ENCODE measurements at regions not wholly inside any gene's neighbourhood (a gene's known extent, or its start where the extent isn't known, plus 50 kb on each side); places are given as distances from the start of the nearest gene placed in this dataset.
"Not testable (repeated sequence)": the region's sequence is repeated elsewhere in the genome, so short reads cannot be mapped to it uniquely, and the experiment has no call there.

DNA sequence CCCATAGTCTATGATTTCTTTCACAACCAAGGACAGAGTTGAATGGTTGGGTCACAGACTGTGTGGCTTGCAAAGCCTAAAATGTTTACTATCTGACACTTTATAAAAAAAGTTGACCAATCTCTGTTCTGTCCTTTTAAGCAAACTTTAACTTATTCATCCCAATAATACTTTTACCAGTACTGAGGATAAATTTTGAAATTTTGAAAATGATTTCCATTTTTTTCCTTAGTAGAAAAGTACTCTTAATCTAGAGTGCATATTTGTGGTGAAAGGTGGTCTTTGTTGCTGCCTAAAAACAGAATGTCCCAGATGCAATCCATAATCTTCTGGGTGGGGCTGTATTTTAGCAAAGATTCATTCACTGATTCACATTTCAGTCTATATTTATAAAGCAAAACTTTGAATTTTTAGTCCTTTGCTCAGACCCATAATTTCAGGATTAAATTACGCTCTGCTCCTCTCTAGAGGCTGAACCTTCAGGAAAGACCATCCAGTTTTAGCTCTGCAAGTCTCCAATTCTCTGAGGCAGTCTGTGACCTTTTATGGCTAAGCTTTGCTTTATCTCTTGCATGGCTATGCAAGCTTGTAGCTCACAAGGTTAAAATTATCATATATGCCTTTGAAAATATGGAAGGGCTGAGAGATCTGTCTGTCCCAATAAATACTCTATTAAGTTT lies 573.5 kb downstream of the COL12A1 start:
- no peak for DNase-seq (ENCODE audit: low read depth)

DNA sequence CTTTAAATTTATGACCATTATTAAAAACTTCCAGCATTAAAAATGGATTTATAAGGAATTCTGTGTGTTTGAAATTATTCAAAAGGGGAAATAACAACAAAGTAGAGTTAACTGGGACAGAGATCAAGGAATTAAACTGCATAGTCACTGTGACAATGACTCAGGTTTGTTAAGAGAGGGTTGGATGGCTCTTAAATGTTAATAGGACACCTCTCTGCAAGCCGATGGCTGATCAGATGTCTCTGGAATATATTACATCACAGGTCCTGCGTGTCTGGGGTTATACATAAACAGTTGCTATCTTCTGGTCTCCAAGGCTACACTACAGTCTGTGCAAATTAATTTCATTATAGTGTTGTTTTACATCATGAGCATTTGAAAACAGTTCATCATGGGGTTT lies 574.3 kb downstream of the COL12A1 start:
- peak; percentile 74 for DNase-seq (ENCODE audit: low read depth)

DNA sequence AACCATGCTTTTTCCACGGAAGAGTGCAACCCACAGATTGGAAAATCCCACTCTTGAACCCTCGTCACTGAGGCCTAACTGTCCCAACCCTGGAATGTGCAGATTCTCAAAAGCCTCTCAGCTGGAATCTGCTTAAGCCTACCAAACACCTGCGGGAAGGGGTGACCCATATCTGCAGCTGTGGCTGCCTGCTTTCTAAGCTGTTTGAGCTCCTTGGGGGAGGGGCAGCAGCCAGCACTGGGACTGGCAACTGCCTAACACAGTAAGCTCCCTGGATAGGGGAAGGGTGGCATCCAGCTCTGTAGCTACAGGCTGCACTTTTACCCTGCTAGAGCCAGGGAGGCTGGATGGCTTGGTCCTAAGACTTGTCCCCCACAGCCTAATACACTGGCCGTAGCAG lies 579.6 kb downstream of the COL12A1 start:
- no peak for DNase-seq (ENCODE audit: low read depth)

DNA sequence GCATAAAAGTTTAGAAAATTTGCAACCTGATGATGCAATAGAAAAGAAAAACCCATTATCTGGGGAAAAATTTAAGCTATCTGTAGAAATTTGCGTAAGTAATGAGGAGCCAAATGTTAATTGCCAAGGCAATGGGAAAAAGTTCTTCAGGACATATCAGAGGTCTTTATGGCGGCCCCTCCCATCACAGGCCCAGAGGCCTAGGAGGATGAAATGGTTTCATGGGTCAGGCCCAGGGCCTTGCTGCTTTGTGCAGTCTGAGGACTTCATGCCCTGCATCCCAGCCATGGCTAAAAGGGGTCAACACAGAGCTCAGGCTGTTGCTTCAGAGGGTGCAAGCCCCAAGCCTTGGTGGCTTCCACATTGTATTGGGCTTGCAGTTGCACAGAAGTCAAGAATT lies 582.8 kb downstream of the COL12A1 start:
- no peak for DNase-seq (ENCODE audit: low read depth)

DNA sequence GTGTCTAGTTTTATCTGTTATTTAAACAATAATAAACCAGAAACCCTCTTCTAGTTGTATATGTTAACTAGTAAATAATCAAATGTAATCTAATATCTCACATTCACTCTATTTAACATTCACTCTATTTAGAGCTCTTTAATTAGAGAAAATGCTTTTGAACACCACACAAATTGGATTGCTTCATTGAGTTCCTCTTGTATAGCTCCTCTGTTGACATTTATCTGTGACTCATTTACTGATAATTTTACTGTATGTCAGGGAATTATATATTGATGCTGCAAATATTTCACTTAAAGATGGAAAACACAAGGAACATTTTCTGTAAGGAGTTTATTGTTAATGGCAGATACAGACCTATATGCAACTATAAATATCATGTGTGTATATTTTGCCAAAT lies 594.6 kb downstream of the COL12A1 start:
- DNase-seq (ENCODE audit: low read depth): no peak

DNA sequence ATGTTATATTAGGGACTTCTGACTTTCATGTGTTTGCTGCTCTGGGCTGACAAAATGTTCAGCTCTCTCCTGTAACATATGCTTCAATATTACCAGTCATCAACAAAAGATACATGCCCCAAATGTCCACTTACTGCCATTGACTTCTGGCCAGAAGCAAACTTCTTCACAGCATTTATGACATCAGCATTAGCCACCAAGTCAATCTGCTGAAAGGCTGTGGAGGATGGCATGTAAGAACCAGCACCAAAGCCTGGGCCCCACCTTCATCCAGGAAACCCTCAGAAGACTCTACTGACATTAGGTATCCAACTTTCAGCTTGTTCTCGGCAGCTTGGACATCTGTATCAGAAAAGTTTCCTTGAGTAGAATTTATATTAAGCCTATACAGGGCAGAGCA lies 595.5 kb downstream of the COL12A1 start:
- no peak for DNase-seq (ENCODE audit: low read depth)

DNA sequence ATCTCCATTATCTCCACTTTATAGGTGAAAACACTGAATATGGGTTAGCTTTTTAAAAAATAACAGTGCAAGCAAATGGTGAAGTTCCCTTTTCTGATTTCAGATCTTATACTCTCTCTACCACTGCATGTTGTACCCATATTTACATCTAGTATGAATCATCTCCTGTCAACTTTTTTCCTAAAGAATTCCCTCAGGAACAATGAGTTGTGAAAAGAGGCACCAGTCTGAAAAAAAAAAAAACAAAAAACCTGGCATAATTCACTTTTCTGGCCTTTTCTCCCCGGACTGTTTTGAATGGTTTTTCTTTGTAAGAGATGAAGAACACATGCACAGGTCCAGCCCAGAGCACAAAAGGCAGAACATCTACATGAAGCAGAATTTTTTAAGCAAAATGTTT lies 596.0 kb downstream of the COL12A1 start:
- DNase-seq (ENCODE audit: low read depth): no peak

DNA sequence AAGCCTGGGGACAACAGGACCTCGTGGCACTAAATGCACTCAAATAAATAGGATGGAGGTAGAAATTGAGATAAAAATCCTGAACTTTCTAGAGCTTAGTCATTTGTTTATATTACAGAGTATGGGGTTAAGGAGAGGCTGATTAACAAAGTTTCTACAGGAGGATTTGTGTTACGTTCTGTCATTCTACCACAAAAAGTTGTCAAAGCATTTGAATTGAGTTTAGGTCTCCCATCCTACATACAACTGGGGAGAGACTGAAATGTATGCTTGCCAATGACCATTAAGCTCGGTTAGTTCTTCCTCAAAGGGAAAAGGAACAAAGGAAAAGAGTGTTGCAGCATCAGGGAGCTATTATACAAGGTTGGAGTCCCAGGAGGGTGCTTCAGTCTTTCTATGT lies 597.9 kb downstream of the COL12A1 start:
- DNase-seq (ENCODE audit: low read depth): peak; percentile 74

DNA sequence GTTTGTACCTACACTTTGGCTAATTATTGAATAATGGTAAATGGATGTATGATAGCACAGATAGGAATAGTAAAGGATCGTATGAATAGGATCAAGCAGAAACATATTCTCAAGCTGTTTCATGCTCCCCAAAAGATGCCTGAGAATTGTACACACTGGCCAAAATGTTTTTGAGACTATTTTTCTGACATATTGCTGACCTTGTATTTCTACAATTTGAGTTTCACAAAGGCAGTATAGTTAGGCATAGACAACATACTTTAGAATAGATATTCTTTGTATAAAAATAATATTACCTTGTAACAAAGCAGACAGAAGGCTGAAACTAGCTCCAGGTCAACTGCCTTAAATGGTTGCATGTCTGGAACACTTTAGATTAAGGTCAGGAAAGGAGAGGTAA lies 598.4 kb downstream of the COL12A1 start:
- no peak for DNase-seq (ENCODE audit: low read depth)

DNA sequence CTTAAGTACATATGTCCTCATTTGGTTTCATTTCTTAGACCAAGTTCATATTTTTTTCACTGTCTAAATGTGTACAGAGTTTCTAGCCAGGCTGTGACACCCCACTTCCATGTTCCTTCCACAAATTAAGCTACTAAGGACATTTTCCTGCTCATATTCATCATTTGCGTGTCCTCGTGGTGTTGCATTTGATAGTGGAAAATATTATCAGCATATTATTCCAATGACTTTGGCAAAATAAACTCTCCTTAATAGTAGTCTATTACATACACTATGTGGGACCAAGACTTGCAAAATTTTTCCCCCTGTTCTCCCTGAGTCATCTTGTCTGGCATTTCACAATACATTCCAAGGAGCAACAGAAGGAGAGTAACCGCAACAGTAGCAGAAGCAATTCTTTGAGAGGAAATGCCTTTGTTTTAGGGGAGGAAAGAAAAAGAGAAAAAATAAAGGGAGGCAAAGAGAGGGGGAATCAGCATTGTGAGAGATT lies 599.2 kb downstream of the COL12A1 start:
- DNase-seq (ENCODE audit: low read depth): peak; percentile 96

DNA sequence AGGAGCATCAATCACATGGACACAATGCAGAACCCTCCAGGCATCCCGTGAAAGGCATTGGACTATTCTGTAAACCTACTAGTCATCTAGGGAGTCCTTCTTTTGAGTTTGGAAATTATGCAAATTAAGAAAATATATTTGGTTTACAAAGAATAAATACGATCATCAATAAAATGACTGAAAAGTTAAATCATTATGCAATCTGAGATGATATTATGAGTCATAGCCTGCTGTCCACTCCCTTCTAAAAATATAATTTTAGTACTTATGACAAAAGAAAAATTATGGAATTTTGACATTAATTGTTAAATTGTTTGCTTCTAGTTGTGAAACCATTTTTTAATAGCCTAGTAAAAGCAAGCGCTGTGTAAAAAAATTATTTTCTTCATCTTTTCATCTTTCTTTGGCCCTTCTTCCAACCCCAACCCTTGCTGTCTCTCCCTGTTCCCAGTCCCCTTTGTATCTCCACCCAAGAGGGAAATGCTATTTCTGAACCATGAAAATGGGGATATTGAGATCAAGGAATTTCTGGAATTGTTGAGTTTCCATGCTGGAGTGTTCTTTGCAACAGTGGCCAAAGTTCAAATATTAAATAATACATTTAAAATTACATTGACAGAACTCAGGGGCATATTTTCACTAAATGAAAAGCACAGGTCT lies 599.8 kb downstream of the COL12A1 start:
- DNase-seq (ENCODE audit: low read depth): no peak

DNA sequence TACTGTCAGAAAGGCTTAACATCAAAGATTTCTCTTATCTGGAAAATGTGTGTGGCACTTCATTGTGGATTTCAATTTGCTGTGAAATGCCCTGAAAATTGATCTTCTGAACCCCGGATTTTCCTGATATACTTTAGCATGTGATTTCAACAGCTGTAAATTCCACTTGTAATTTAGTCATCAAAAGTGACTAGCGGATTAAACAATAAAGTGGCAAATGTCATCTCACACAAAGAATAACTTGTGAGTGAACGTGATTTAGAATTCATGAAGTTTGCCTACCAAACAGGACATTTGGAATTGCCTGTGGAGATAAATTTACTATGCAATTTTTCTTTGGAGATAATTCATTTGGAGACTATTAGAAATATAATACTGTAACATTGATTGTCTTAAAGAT lies 601.6 kb downstream of the COL12A1 start:
- DNase-seq (ENCODE audit: low read depth): no peak

DNA sequence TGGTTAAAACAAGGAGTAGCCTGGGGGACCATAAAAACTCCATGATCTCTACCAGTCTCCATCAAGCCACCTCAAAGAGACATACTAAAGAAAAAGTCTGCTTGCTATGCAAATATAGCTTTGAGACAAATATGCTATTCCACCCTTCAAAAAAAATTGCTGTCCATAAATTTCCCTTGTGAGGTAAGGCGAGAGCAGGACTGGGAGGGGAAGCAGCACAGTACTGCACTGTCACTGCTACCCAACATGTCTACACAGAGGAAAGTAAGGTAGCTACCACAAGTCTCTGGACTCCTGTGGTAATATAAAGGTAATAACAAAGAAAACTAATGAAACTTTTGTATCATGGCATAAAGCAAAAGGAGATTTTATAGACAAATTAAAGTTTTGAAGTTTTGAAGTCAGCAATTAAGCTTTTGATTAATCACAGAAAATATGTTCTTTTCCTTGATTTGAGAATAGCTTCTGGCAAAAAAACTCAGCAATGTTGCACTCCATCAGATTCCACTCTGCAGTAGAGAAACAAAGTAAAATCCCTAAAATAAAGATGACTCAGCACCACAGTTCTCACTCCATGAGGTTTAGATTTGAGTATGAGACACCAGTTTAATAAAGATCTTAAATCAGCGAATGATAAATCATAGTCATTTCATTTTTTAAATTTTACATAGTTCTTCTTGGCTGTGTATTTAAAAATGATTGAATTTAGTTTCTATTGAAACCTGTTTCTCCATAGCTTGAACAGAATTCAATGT lies 602.4 kb downstream of the COL12A1 start:
- DNase-seq (ENCODE audit: low read depth): peak; percentile 41

DNA sequence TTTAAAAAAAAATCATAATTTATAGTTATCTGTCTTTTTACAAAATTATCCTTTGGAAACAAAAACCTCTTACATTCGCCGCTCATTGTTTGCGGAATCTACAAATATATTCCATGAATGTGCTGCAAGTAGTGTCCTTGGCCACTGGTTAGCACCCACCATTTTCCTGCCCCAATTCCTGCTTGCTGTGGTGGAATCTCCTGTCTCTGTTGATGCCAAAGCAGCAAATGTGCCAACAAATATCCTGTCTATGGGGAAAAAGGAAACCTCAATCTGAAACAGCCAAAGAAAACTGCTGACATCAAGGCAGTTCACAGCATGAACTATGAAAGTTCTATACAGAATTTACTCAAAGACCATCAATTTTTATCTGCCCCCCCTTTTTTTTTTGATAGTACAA lies 603.6 kb downstream of the COL12A1 start:
- no peak for DNase-seq (ENCODE audit: low read depth)

DNA sequence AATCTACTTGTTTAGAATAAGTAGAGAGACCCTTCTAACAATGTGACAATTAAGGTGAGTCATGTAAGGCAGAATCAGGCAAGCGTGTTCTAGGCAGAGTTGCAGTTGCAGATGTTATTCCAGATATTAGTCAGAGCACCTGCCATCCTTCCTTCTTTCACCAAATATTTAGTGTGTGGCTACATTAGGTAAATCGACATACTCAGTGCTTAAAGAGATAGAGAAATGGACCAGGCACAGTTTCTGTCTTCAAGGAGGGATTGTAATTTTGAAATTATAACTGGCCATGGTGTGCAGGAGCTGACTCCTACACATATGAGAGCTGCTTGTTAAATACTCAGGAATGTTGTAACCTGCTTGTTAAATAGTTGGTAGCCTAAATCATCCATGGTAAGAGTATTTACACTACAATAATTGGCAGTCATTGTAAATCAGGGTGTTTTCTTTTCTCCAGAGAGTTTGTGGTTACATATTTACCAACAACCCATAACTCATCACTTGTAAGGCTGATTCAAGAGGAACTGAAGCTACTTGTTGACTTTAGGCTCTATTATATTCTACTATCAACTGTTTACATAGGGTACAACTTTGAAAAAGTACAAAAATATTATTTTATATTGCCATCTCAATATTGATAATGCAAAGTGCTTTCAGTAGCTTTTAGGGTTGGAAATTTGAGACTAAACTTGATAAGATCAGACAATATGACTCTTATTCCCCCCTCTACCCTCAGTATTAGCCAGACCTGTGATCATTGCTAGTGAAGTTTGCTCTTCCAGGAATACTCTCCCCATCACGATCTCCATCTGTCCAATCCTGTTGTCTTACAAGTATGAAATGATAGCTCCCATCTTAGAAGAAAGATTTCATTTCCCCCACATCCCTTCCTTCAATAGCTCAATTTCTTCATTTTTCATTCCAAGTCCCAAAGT lies 607.1 kb downstream of the COL12A1 start:
- DNase-seq (ENCODE audit: low read depth): peak; percentile 84

DNA sequence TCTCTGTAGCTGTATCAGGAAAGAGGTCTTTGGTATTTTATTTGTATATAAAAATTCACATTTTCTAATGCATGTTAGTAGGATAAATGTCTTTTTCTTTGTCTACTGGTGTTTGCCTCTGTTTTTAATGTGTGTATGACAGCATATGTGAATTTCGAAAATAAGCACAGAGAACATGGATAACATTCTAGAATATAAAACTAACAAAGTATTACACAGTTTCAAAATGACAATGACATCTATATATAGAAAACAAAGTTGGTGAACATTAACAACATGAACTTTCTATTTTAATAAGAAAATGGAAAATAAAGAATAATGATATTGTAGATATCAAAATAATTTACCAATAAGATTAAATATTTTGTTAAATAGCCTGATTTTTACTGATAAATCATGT lies 608.0 kb downstream of the COL12A1 start:
- no peak for DNase-seq (ENCODE audit: low read depth)

DNA sequence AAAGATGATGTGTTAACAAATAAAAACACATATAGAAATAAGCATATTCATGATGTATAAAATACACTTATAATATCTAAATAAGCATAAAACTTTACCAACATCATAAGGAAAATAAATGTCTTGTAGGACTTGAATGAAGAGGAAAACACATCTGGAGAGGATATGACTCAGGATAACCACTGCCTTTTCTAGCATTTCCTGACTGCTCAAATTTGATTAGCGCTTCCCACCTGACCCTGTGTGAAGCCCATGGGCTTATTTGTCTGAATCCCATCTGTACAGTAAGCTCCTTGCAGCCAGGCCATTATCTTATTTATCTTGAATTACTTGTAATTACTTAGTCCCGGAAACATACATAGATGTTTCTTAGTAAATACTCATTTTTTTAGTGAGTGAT lies 608.6 kb downstream of the COL12A1 start:
- peak; percentile 46 for DNase-seq (ENCODE audit: low read depth)

DNA sequence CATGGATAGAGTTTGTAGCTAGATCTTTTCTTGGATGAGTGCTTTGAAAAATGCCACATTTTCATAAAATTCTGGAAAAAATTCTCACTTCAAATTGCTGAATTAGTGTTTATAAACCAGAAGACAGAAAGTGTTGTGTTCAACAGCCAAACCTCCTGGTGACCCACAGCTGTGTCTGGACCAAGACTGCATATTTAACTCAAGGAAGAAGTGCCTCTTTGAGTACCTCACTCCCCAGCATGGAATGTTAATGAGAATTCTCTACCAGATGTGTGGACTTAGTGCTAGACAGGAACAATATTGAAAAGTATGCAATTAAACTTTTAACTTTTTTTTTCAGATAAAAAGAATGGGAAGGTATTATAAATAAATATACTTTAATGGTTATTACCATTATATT lies 609.3 kb downstream of the COL12A1 start:
- no peak for DNase-seq (ENCODE audit: low read depth)

DNA sequence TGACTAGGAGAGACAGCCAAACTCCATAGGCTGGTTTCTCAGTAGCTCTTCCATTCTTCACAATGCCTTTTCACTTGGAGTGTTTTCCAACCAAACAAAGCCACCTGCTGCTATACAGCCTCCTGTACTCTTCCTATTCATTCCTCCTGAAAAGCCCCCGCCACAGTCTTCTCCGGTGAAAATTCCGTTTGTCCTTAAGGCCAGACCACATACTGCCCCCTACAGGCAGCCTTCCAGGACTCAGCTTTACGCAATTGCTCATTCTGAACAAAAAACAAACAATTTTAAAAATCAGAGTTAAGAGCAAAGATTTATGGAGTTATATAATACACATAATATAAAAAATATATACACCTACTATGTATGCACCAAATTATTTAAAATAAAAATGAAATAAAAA lies 611.5 kb downstream of the COL12A1 start:
- DNase-seq (ENCODE audit: low read depth): not testable (repeated sequence)

DNA sequence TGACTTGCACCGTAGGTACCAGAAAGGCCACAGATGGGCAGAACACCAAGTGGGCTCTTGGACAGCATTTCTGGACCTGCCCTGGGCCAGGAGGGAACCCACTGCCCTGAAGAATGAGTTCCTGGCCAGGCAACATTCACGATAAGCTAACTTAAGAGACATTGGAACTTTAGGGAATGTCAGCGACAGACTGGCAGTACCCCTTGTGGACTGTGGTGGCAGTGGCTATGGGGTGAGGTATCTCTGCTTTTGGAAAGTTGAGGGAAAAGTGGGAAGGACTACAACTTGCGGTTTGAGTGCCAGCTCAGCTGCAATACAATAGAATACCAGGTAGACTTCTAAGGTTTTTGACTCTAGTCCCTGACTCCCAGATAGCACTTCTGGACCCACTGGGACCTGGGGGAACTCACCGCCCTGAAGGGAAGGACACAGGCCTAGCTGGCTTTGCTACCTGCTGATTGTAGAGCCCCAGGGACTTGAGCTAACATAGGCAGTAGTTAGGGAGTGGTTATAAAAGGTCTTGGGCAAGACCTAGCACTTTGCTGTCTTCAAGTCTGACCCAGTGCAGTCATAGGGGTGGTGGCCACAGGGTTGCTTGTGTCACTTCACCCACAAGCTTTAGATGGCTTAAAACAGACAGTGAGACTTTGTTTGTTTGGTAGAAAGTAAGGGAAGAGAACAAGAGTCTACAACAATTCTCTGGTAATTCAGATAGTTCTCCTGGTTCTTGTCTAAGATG lies 617.6 kb downstream of the COL12A1 start:
- DNase-seq (ENCODE audit: low read depth): no peak

DNA sequence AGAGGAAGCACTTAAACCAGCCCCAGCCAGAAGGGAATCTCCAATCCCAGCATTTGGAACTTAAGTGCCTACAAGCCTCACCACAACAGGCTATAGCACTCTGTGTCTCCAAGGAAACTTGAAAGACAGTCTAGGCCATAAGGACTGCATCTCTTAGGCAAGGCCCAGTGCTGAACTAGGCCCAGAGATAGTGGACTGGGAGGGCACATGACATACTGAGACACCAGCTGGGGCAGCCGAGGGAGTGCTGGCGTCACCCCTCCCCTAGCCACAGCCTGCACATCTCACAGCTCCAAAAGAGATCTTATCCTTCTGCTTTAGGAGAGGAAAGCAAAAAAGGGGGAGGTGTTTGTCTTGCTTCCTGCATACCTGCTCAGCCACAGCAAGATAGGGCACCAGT lies 618.5 kb downstream of the COL12A1 start:
- no peak for DNase-seq (ENCODE audit: low read depth)

All from M059J (cell line).